IMR-90 (cell line): ENCODE measurements at regions not wholly inside any gene's neighbourhood (a gene's known extent, or its start where the extent isn't known, plus 50 kb on each side); places are given as distances from the start of the nearest gene placed in this dataset.

Source experiments
- CEBPB ChIP-seq: IDR thresholded peaks from 2 replicates; pipeline ENCODE4 v1.6.1; 2012; ENCODE audit warnings: low read depth, low read length, improper control_type of control experiment
- CHD1 ChIP-seq: IDR thresholded peaks from 2 replicates; pipeline ENCODE4 v1.6.1; 2012; ENCODE audit warnings: low read depth, low read length, improper control_type of control experiment
- CTCF ChIP-seq: conservative IDR thresholded peaks from 2 replicates; pipeline ENCODE4 v1.5.1; 2012; ENCODE audit warnings: mild to moderate bottlenecking, low read depth, low read length, improper control_type of control experiment
- FOS ChIP-seq: fragments of 150-350 bp; IDR thresholded peaks from 2 replicates; pipeline ENCODE4 v1.6.1; 2016; ENCODE audit warnings: low read depth, low read length
- MAZ ChIP-seq: IDR thresholded peaks from 2 replicates; pipeline ENCODE4 v1.6.1; 2012; ENCODE audit warnings: low read depth, mild to moderate bottlenecking, low read length, improper control_type of control experiment, moderate library complexity, borderline replicate concordance
- MXI1 ChIP-seq: IDR thresholded peaks from 2 replicates; pipeline ENCODE4 v1.6.1; 2012; ENCODE audit warnings: low read depth, mild to moderate bottlenecking, low read length, moderate library complexity, borderline replicate concordance
- POLR2A ChIP-seq: IDR thresholded peaks from 2 replicates; pipeline ENCODE4 v1.6.1; 2012; ENCODE audit warnings: mild to moderate bottlenecking, low read depth, low read length
- RAD21 ChIP-seq: IDR thresholded peaks from 2 replicates; pipeline ENCODE4 v1.6.1; 2012; ENCODE audit warnings: low read length, improper control_type of control experiment
- RCOR1 ChIP-seq: IDR thresholded peaks from 2 replicates; pipeline ENCODE4 v1.6.1; 2012; ENCODE audit warnings: mild to moderate bottlenecking, low read length, improper control_type of control experiment; ENCODE audit not compliant: insufficient replicate concordance
- USF2 ChIP-seq: fragments of 150-350 bp; IDR thresholded peaks from 2 replicates; pipeline ENCODE4 v1.6.1; 2017; ENCODE audit warnings: mild to moderate bottlenecking, antibody characterized with exemption, low read length, low read depth

GRCh38 chr2:160753960-160754359 is 260.4 kb upstream of the RBMS1 start:
- TF ChIP-seq CTCF (no peak), CEBPB (no peak), POLR2A (no peak), CHD1 (no peak), USF2 (no peak), MXI1 (no peak), RAD21 (no peak), MAZ (no peak), FOS (no peak), RCOR1 (no peak)
